B cell (primary cell): ENCODE measurements at regions not wholly inside any gene's neighbourhood (a gene's known extent, or its start where the extent isn't known, plus 50 kb on each side); places are given as distances from the start of the nearest gene placed in this dataset.

Experiments used
- ATAC-seq: fragments of 200-7000 bp; cut with Tn5 transposase; one replicate; pipeline ENCODE4 v1.10.0; 2021; ENCODE audit warnings: low read depth, mild to moderate bottlenecking, moderate number of reproducible peaks, moderate library complexity
- CTCF ChIA-PET: fragments of 350-600 bp; sonication (Branson Sonifier 250); formaldehyde crosslinking; loops from one replicate; lab custom pipeline; 2021; ENCODE audit warnings: antibody characterized with exemption, inconsistent platforms; lab: Charles Lee
- POLR2A ChIA-PET: fragments of 350-600 bp; sonication (Branson Sonifier 250); formaldehyde crosslinking; loops from one replicate; lab custom pipeline; 2021; ENCODE audit warnings: antibody characterized with exemption; lab: Charles Lee
- DNase-seq: peaks from one replicate; pipeline ENCODE4 v3.0.0; 2013
- H2AFZ ChIP-seq: 2 replicates; pipeline ENCODE4 v1.6.1; 2012; ENCODE audit warnings: mild to moderate bottlenecking, low read depth, low read length; ENCODE audit not compliant: insufficient read depth, poor library complexity, severe bottlenecking
- H3K27ac ChIP-seq, 2 donors: 1 replicate in 1 of 2; 2 replicates in 1 of 2; pipeline ENCODE4 v1.5.1; 2012 to 2013; ENCODE audit warnings: low read length in 2 of 2, mild to moderate bottlenecking in 2 of 2, moderate library complexity in 1 of 2
- H3K27me3 ChIP-seq, 4 experiments: fragments of 200-600 bp in 1 of 4; sonication (generic) in 1 of 4; replicated peaks in 1 of 4; 1 replicate in 2 of 4; 2 replicates in 2 of 4; pipeline versions ENCODE4 v1.6.1 to v1.7.0; 2013 to 2016; ENCODE audit warnings: low read length in 3 of 4, mild to moderate bottlenecking in 2 of 4, mixed read lengths in 1 of 4, moderate library complexity in 1 of 4; ENCODE audit not compliant: insufficient read depth in 4 of 4, control insufficient read depth in 3 of 4; ENCODE audit errors: control extremely low read depth in 1 of 4
- H3K36me3 ChIP-seq, 2 experiments: replicated peaks in 1 of 2; 1 replicate in 1 of 2; 2 replicates in 1 of 2; pipeline versions ENCODE4 v1.6.1 to v1.7.1; 2013; ENCODE audit warnings: low read length in 1 of 2; ENCODE audit not compliant: insufficient read depth in 2 of 2, control insufficient read depth in 1 of 2; ENCODE audit errors: control extremely low read depth in 1 of 2, extremely low read depth in 1 of 2
- H3K4me1 ChIP-seq, 2 donors: fragments of 200-600 bp in 1 of 2; sonication (generic) in 1 of 2; 1 replicate in 1 of 2; 2 replicates in 1 of 2; pipeline versions ENCODE4 v1.5.1 to v1.6.1; 2013 to 2017; ENCODE audit warnings: low read length in 2 of 2; ENCODE audit not compliant: control insufficient read depth in 2 of 2, insufficient read depth in 2 of 2
- H3K4me2 ChIP-seq: replicated peaks from 2 replicates; pipeline ENCODE3; 2012; ENCODE audit warnings: mild to moderate bottlenecking, low read depth, low read length; ENCODE audit not compliant: poor library complexity, severe bottlenecking
- H3K4me3 ChIP-seq, 5 experiments: fragments of 200-600 bp in 1 of 5; sonication (generic) in 1 of 5; 1 replicate in 3 of 5; 2 replicates in 2 of 5; pipeline versions ENCODE4 v1.5.1 to v1.7.0; 2011 to 2016; ENCODE audit warnings: low read length in 4 of 5, mild to moderate bottlenecking in 4 of 5, low read depth in 2 of 5, control low read depth in 1 of 5, moderate library complexity in 1 of 5; ENCODE audit not compliant: insufficient read depth in 1 of 5; ENCODE audit errors: control extremely low read depth in 1 of 5, extremely low read depth in 1 of 5
- H3K79me2 ChIP-seq: fragments of 200-600 bp; sonication (generic); one replicate; pipeline ENCODE4 v1.6.0; 2016; ENCODE audit warnings: low read length; ENCODE audit not compliant: control insufficient read depth, insufficient read depth
- H3K9ac ChIP-seq: fragments of 200-600 bp; sonication (generic); 2 replicates; pipeline ENCODE4 v1.6.1; 2017; ENCODE audit warnings: mild to moderate bottlenecking, low read length, moderate library complexity
- H3K9me3 ChIP-seq, 3 donors: one replicate each; pipeline versions ENCODE4 v1.6.1 to v1.7.1; 2013; ENCODE audit warnings: low read length in 2 of 3; ENCODE audit not compliant: control insufficient read depth in 2 of 3, insufficient read depth in 1 of 3; ENCODE audit errors: control extremely low read depth in 1 of 3
- H4K20me1 ChIP-seq: 2 replicates; pipeline ENCODE4 v1.6.0; 2012; ENCODE audit warnings: mild to moderate bottlenecking, low read length; ENCODE audit not compliant: insufficient read depth, control insufficient read depth, poor library complexity, severe bottlenecking
- H3K27ac Mint-ChIP-seq: one replicate; pipeline ENCODE4 v1.8.0; 2021; ENCODE audit warnings: mixed read lengths
- H3K27me3 Mint-ChIP-seq: one replicate; pipeline ENCODE4 v1.8.0; 2021; ENCODE audit warnings: mixed read lengths
- H3K4me1 Mint-ChIP-seq: one replicate; pipeline ENCODE4 v1.8.0; 2021; ENCODE audit warnings: mixed read lengths
- H3K4me3 Mint-ChIP-seq: one replicate; pipeline ENCODE4 v1.8.0; 2021; ENCODE audit warnings: mixed read lengths
- H3K9me3 Mint-ChIP-seq: one replicate; pipeline ENCODE4 v1.8.0; 2022; ENCODE audit warnings: mixed read lengths; ENCODE audit not compliant: insufficient read depth
- CTCF ChIP-seq: fragments of 200-600 bp; IDR thresholded peaks from one replicate; pipeline ENCODE4 v1.8.0; 2022; ENCODE audit warnings: antibody characterized with exemption, mild to moderate bottlenecking
- EZH2 ChIP-seq: IDR thresholded peaks from 2 replicates; pipeline ENCODE4 v1.6.1; 2012; ENCODE audit warnings: borderline replicate concordance, low read depth, mild to moderate bottlenecking, moderate library complexity, low read length; ENCODE audit not compliant: insufficient read depth, poor library complexity, severe bottlenecking
- WGBS: methylation state at CpG from one replicate; pipeline ENCODE4 v1.1.5; 2013; ENCODE audit warnings: missing lambda C conversion rate; ENCODE audit not compliant: insufficient coverage; 5-methylcytosine and 5-hydroxymethylcytosine counted together
- intact Hi-C: fragments of 100-400 bp; cut with micrococcal nuclease; formaldehyde crosslinking; loops from one replicate; pipeline ENCODE4 v1.10.0; 2022

- no peak overlapping the region for H3K27ac Mint-ChIP-seq
- no peaks in the 10 kb centered on the region for H4K20me1 ChIP-seq
- no peaks in the 10 kb centered on the region for H3K27me3 Mint-ChIP-seq
- H3K4me2 ChIP-seq: no peak overlapping the region
- H3K9me3 ChIP-seq: no peaks in the 10 kb centered on the region
- TF ChIP-seq EZH2: no peak
- TF ChIP-seq CTCF: no peak
- intact Hi-C loops: no loop called here
- no peak overlapping the region for H3K4me3 ChIP-seq
- H2AFZ ChIP-seq: no peak overlapping the region
- ChIA-PET POLR2A (no interaction called here), CTCF (no interaction called here)
- H3K36me3 ChIP-seq: no peaks in the 10 kb centered on the region
- H3K9ac ChIP-seq: no peak overlapping the region
- no peak for ATAC-seq
- H3K27me3 ChIP-seq: no peaks in the 10 kb centered on the region
- no peaks in the 10 kb centered on the region for H3K79me2 ChIP-seq
- no CpG with 5 or more reads among the region's 1 CpG for WGBS
- no peaks in the 10 kb centered on the region for H3K9me3 Mint-ChIP-seq
- H3K27ac ChIP-seq: no peak overlapping the region
- no peak overlapping the region for H3K4me3 Mint-ChIP-seq
- no peaks in the 10 kb centered on the region for H3K4me1 ChIP-seq
- DNase-seq: no peak
- peaks cover 10% of the 10 kb centered on the region for H3K4me1 Mint-ChIP-seq
Observed at GRCh38 chr5:40397976-40398375, 281.7 kb upstream of the PTGER4 start.

- no peaks in the 10 kb centered on the region for H3K27me3 ChIP-seq
- intact Hi-C loops: no loop called here
- H3K4me2 ChIP-seq: no peak overlapping the region
- H3K4me3 ChIP-seq: no peak overlapping the region
- H3K79me2 ChIP-seq: no peaks in the 10 kb centered on the region
- no peak overlapping the region for H3K27ac ChIP-seq
- Mint-ChIP-seq H3K27ac (no peak overlapping the region), H3K4me1 (peaks cover 12% of the 10 kb centered on the region), H3K4me3 (no peak overlapping the region), H3K9me3 (no peaks in the 10 kb centered on the region), H3K27me3 (no peaks in the 10 kb centered on the region)
- H3K9ac ChIP-seq: no peak overlapping the region
- no peaks in the 10 kb centered on the region for H4K20me1 ChIP-seq
- no peak for TF ChIP-seq CTCF
- no peak for TF ChIP-seq EZH2
- H2AFZ ChIP-seq: no peak overlapping the region
- no peaks in the 10 kb centered on the region for H3K4me1 ChIP-seq
- POLR2A ChIA-PET: no interaction called here
- no peaks in the 10 kb centered on the region for H3K9me3 ChIP-seq
- no peak for ATAC-seq
- 0% methylated on average over 1 of the region's 2 CpGs for WGBS
- no peaks in the 10 kb centered on the region for H3K36me3 ChIP-seq
- no peak for DNase-seq
- CTCF ChIA-PET: no interaction called here
Observed at GRCh38 chr5:40397091-40397490, 282.6 kb upstream of the PTGER4 start.
